GM12874 (cell line): ENCODE measurements at regions not wholly inside any gene's neighbourhood (a gene's known extent, or its start where the extent isn't known, plus 50 kb on each side); places are given as distances from the start of the nearest gene placed in this dataset.

Experiments
- CTCF ChIP-seq: IDR thresholded peaks from 2 replicates; pipeline ENCODE4 v1.5.1; 2011; ENCODE audit warnings: low read depth, mild to moderate bottlenecking, control low read depth, low read length, moderate library complexity; ENCODE audit not compliant: insufficient read depth

GRCh38 chr21:41681939-41682718 is 84.7 kb downstream of the RIPK4 start:
- TF ChIP-seq CTCF: no peak

GRCh38 chr21:41681348-41681801 is 85.5 kb downstream of the RIPK4 start:
- TF ChIP-seq CTCF: no peak

- TF ChIP-seq CTCF: no peak
These were observed 86.2 kb downstream of the RIPK4 start for GRCh38 chr21:41680444-41681347.

- no peak for TF ChIP-seq CTCF
These were observed 87.9 kb downstream of the RIPK4 start for GRCh38 chr21:41678924-41679318.

- TF ChIP-seq CTCF: no peak
These were observed 88.6 kb downstream of the RIPK4 start for GRCh38 chr21:41678016-41678923.

GRCh38 chr21:41677671-41678015 is 89.2 kb downstream of the RIPK4 start:
- TF ChIP-seq CTCF: no peak
